Activated CD8-positive, alpha-beta memory T cell treated with anti-CD3 and anti-CD28 coated beads, Interleukin-2, amount 50 U/mL, for 48 hours (primary cell): ENCODE measurements at regions not wholly inside any gene's neighbourhood (a gene's known extent, or its start where the extent isn't known, plus 50 kb on each side); places are given as distances from the start of the nearest gene placed in this dataset.

Experiments
- DNase-seq: peaks from one replicate; pipeline ENCODE4 v3.0.0-alpha.2; 2020

- DNase-seq, result no peak
Observed at GRCh38 chr11:134757633-134758032, 345.6 kb upstream of the B3GAT1 start.

GRCh38 chr11:134756811-134757540, 344.9 kb upstream of the B3GAT1 start:
- DNase-seq, result no peak

GRCh38 chr11:134755535-134755934, 343.5 kb upstream of the B3GAT1 start:
- DNase-seq, result no peak

GRCh38 chr11:134754521-134755198, 342.6 kb upstream of the B3GAT1 start:
- DNase-seq, result no peak

GRCh38 chr11:134753771-134754520, 341.9 kb upstream of the B3GAT1 start:
- DNase-seq, result no peak

GRCh38 chr11:134752964-134753770, 341.1 kb upstream of the B3GAT1 start:
- DNase-seq, result no peak

- no peak for DNase-seq
Observed at GRCh38 chr11:134752526-134752925, 340.5 kb upstream of the B3GAT1 start.

GRCh38 chr11:134751766-134752165, 339.7 kb upstream of the B3GAT1 start:
- peak; percentile 7 for DNase-seq

- DNase-seq, result peak; percentile 10
Observed at GRCh38 chr11:134751031-134751585, 339.1 kb upstream of the B3GAT1 start.

GRCh38 chr11:134750619-134751018, 338.6 kb upstream of the B3GAT1 start:
- DNase-seq, result peak; percentile 25

GRCh38 chr11:134749040-134749839, 337.2 kb upstream of the B3GAT1 start:
- peak; percentile 12 for DNase-seq

GRCh38 chr11:134746609-134747008, 334.6 kb upstream of the B3GAT1 start:
- DNase-seq, result no peak

GRCh38 chr11:134745456-134745855, 333.4 kb upstream of the B3GAT1 start:
- no peak for DNase-seq

GRCh38 chr11:134743820-134744195, 331.8 kb upstream of the B3GAT1 start:
- DNase-seq, result no peak

GRCh38 chr11:134742956-134743819, 331.1 kb upstream of the B3GAT1 start:
- no peak for DNase-seq

- no peak for DNase-seq
Observed at GRCh38 chr11:134742224-134742612, 330.2 kb upstream of the B3GAT1 start.

- no peak for DNase-seq
Observed at GRCh38 chr11:134741453-134742223, 329.6 kb upstream of the B3GAT1 start.

- DNase-seq, result no peak
Observed at GRCh38 chr11:134740590-134741261, 328.7 kb upstream of the B3GAT1 start.

- no peak for DNase-seq
Observed at GRCh38 chr11:134739136-134739535, 327.1 kb upstream of the B3GAT1 start.
